ENCODE measurements at regions not wholly inside any gene's neighbourhood (a gene's known extent, or its start where the extent isn't known, plus 50 kb on each side); places are given as distances from the start of the nearest gene placed in this dataset.

GRCh38 chr7:113207441-113207840 lies 89.1 kb upstream of the SMIM30 start:
- no peak for TF ChIP-seq USF1 (IDR thresholded peaks at IDR 0.05; ENCODE audit: borderline replicate concordance, low read depth)
- no peak for TF ChIP-seq TAF1 (IDR thresholded peaks at IDR 0.05; ENCODE audit: borderline replicate concordance, low read depth, low read length)
- TF ChIP-seq CTCF (IDR thresholded peaks at IDR 0.05) = no peak
- no peak for TF ChIP-seq YY1 (IDR thresholded peaks at IDR 0.05; ENCODE audit: low read depth)
- TF ChIP-seq SIN3A (IDR thresholded peaks at IDR 0.05; ENCODE audit: borderline replicate concordance, low read depth, low read length) = no peak
- no peak for TF ChIP-seq MXI1 (IDR thresholded peaks at IDR 0.05; ENCODE audit: low read depth, low read length)
- no peak for TF ChIP-seq EZH2phosphoT487 (IDR thresholded peaks at IDR 0.05; ENCODE audit: borderline replicate concordance, low read depth)
- TF ChIP-seq RAD21 (IDR thresholded peaks at IDR 0.05; ENCODE audit: low read length) = no peak
